HG02852 (cell line): ENCODE measurements at regions not wholly inside any gene's neighbourhood (a gene's known extent, or its start where the extent isn't known, plus 50 kb on each side); places are given as distances from the start of the nearest gene placed in this dataset.

Experiments
- ATAC-seq: cut with Tn5 transposase; IDR thresholded peaks from one replicate; pipeline ENCODE4 v1.9.1; 2021; ENCODE audit warnings: mild to moderate bottlenecking, moderate library complexity; ENCODE audit not compliant: unreplicated experiment

DNA sequence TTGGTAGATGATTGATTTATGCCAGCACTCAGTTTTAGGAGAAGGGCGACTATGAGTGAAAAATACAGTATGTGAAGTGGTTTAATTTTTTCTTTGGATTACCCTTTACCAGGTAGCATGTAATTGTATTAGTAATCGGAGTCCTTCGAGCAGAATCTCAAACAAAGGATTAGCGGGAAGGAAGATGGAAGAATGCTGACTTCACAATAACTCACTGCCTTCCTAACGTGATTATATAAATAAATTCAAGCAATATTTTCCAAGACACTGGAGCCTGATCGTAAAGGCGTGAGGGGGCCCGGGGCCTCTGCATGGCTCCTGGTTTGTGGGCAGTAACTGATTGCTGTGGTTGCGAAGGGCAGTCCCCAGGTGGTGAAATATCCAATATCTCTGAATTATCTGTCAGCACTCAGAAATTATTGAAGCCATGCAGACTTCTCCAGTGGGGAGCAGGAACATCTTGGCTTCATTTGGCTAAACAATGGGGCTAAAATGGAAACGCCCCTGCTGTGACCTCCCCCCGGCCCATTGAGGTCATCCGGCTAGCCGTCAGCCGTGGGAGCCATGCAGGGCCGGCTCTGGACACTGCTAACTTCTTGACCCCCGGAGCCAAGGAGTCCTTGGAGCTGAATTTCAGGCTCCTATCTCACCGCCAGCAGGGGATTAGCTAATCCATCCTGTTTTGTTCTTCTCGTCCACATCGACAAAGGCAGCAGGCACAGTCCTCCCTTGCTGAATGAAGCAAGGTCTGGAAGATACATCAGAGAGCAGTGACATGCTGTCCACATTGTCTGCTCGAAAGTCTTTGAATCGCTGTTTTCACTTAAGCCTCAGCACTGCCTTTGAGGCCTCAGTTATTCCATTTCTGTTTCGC lies 295.9 kb upstream of the N4BP1 start:
- ATAC-seq, result no peak

DNA sequence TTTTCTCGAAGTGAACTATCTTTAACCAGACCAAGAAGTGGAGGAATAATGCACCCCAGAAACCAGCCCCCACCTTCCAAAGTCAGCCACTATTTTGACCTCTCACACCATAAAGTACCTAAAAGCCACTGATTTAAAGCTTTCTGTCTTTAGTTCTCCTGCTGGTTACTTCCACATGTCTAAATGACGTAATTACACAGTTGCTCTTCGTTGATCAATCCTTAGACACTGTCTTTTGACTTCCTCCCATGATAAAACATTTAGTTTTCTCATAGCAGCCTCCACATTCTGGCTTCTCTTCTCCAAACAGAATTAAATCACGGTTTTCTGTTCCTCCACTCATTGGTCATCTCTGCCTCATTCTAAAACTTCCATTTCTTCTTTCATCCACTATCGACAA lies 294.4 kb upstream of the N4BP1 start:
- no peak for ATAC-seq

GRCh38 chr16:48903039-48903438 lies 293.1 kb upstream of the N4BP1 start:
- no peak for ATAC-seq

DNA sequence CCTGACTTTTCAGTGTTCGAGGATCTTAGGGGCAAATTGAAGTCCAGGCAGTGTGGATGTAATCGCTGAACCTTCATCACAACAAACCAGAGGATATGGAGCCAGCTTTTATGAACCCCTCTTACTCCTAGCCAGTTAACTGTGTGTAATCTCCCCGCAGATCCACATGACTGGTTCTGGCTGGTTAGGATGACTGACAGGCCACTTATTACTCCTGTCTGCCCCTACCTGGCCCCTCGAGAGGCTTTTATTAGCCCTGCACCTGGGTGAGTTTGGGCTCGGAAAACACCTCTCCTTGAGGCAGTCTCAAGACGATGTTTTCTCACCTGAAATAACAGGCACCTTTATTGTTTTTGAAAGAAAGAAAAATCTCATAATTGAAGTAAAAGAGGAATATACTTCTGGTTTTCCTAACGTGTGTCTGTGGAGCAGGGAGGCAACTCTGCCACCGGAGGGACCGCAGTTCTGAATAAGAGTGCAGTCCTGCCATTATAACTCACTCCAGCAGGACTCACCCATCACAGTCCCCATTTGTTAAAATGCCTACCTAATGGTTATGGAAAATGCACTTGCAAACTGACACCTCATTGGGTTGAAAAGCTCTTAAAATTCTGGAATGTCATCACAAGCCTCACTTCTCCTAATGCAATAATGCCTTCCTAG lies 291.9 kb upstream of the N4BP1 start:
- ATAC-seq, result no peak

- ATAC-seq, result no peak
Observed at GRCh38 chr16:48899500-48899899, 289.5 kb upstream of the N4BP1 start.

GRCh38 chr16:48897698-48898205 lies 287.8 kb upstream of the N4BP1 start:
- no peak for ATAC-seq

DNA sequence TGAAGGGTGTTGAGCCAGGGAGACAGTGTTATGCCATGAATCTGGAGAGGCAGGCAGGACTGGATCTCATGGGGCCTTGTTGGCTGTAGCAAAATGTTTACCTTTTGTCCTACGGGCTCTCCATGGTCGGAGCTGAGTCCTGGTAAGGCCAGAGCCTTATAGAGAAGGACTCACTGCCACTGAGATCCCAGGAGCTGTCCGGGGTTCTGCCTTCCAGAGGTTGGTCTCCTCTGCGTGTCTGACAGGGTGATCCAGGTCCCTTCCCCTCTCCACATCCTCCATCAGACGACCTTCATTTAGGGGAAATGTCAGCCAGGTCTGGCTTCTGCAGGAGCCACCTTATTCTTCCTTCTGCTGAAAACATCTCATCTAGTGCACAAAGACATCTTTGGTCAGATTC lies 285.2 kb upstream of the N4BP1 start:
- no peak for ATAC-seq

DNA sequence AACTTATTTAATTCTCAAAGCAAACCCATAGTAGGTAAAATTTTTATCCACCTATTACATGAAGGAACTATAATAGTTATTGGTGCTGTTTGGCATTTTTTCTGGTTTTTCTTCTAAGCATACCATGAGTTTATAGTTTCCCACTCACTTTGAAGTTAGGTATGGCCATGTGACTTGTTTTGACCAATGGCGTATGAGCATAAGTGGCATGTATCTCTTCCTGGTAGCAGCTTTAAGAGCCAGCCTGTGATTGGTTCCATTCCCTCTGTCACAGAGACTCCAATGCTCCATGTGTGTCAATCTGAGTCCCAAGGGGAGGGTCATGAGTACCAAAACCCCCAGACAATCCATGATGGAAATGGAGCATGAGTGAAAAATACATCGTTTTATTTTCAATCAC lies 282.9 kb upstream of the N4BP1 start:
- no peak for ATAC-seq

- no peak for ATAC-seq
Observed at GRCh38 chr16:48887646-48888210, 277.7 kb upstream of the N4BP1 start.

DNA sequence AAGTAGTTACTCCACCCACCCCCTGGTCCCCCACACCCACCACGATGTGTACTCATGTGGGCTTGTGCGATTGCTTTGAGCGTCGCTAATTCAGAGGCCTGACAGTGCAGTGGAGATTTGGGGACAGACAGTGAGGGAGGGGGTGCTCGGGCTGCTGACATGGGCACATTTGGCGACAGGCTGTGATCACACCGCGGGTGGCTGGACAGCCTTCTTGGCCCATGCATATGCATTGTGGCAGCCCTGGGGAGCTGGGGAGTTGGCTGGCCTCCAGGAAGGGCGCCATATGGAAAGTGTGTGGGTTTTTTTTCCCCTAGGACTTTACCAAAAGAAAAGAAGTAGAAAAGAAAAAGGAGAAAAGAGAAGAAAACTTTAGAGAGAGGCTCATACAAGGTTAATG lies 275.5 kb upstream of the N4BP1 start:
- ATAC-seq, result no peak

DNA sequence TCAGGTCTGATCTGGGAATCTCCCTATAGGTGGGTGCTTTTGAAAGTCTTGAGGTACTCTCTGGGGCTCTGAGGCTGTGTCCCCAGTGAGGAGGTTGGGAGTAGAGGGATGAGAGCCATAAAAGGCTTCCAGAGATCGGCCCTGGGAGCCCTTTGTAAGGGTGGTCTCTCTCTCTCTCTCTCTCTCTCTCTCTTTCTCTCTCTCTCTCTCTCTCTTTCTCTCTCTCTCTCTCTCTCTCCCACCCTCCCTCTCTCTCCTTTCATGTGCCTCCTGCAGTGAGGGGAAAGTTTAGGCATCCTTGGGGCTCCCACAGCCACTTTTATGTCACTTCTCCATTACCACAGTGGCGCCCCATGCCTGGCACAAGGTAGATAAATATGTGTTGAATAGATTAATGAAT lies 271.3 kb upstream of the N4BP1 start:
- ATAC-seq, result no peak

DNA sequence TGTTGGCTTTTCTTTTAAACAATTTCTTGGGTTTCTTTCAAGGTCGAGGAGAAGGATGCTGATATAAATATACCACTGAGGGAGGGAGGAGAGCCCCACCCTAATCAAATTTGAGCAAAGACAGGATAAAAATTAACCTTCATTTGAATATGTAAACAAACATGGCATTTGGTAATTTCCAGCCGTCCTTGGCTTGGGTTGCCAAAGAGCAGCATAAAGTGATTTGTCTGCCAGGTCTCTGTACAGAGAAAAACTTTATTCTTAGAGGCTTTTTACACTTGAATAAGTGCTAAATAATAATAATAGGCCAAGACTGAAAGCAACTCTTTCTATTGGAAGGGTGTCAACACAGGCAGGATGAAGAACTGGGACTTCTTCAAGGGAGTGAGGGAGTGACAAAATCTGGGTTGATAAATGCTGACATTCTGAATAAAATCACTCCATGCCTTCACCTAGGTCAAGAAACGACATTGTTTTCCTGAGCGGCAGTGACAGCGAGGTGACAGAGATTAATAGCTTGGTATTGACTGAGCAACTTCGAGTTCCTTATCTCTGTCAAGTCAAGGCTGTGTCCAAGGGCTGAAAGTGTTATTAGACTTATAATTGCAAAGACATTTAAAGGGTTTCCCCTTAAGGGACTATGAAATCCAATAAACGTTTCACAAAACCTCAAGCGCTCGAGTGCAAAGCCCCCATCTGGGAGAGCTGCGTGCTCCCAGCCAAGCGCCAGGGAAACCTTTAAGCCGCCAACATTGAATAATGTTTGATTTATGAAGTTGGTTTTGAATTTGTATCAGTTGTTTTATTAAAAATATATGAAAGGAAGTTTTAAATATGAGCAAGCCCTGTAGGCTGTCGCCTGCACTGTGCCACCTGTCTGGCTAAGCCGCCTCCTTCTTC lies 269.5 kb upstream of the N4BP1 start:
- no peak for ATAC-seq

DNA sequence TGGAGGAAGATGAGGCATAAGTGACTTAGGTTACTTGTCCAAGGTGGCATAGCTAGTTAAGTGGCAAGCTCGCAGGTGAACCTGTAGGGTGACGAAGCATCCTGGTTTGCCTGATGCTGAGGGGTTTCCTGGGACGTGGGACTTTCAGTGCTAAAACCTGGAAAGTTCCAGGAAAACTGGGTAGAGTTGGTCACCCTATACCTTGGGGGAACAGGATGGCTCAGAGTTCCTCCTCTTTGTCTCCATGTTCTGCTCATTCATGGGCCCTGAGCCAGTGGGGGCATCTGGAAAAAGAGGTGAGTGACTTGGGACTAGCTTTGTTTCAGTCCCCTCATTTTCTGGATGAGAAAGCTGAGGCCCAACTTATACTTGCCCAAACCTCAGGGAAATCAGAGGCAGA lies 268.0 kb upstream of the N4BP1 start:
- ATAC-seq, result no peak

DNA sequence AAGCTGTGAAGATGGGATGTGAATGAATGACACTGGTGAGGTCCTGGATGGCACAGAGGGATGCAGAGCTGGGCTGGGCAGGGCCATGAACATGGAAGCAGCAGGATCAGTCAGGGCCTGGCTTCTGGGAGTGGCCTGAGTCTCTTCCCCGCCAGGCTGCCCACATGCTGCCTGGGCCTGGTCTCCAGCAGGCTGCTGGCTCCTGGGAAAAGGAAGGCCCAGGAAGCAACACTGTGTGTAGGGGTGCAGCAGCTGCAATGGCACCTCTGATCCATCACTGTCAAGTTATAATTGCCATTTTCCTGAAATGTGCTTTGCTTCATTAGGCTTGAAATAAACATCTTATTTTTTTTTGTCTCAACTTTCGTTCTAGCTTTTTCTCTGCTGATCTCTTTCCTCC lies 260.2 kb upstream of the N4BP1 start:
- no peak for ATAC-seq

DNA sequence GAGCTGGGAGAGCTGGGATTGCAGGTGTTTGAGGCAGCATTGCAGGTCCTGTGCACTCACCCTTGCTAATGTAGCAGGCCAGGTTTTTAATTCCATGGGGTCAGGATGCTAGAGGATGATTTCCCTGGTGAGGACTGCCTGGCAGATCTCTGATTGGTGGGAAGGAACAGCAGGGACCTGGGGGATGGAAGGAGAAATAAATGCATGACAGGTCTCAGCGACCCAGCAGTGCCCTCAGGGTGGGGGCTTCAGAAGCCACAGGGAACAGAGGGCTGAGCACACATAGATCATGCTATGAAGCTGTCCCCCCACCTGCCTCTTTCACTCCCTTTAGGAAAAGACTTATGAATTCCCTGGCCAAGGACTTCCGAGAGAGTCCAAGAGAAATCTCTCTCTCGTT lies 255.5 kb upstream of the N4BP1 start:
- ATAC-seq, result no peak

- no peak for ATAC-seq
Observed at GRCh38 chr16:48864055-48864454, 254.1 kb upstream of the N4BP1 start.

- no peak for ATAC-seq
Observed at GRCh38 chr16:48862087-48862532, 252.1 kb upstream of the N4BP1 start.

DNA sequence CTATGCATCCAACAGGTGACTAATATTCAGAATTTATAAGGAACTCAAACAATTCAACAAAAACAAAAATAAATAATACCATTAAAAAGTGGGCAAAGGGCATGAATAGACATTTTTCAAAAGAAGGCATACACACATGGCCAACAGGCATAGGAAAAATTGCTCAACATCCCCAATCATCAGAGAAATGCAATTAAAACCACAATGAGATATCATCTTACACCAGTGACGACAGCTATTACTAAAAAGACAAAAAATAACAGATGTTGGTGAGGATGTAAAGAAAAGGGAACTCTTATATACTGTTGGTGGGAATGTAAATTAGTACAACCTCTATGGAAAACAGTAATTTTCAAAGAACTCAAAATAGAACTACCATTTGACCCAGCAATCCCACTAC lies 250.4 kb upstream of the N4BP1 start:
- no peak for ATAC-seq

GRCh38 chr16:48852951-48853350 lies 243.0 kb upstream of the N4BP1 start:
- ATAC-seq, result no peak

GRCh38 chr16:48852458-48852857 lies 242.5 kb upstream of the N4BP1 start:
- ATAC-seq, result no peak
